ENCODE measurements at regions not wholly inside any gene's neighbourhood (a gene's known extent, or its start where the extent isn't known, plus 50 kb on each side); places are given as distances from the start of the nearest gene placed in this dataset.
A peak's percentile ranks its signal among the peaks of the same experiment; 100 is the strongest.
"Not testable (repeated sequence)": the region's sequence is repeated elsewhere in the genome, so short reads cannot be mapped to it uniquely, and the experiment has no call there.

DNA sequence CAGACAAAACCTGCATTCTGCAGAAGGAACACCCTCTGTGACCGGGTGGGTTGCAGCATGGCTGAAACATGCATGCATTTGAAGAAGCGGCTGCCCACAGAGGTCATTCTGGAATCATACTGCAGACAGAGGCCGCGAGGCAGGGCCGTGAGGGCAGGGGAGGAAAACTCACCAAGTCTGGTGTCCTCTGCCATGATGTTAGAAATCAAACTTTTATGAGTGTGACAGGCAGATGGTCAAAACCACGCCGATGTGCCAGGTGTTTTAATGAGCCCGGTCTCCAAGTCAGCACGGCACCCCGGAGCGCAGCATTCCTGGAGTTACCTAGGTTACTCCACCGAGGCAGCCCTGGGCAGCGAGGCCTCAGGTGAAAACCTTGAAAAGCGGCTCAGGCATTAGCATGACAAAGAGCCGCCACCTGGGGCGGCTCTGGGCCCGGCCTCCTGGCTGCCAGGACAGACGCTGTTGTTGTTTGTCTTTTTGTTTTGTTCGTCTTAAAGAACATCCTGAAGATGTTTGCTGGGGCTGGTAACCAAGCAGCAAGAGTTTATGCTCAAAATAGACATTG is 255.6 kb downstream of the ERMARD start:
- no peak for DNase-seq

- DNase-seq, result no peak
Observed at GRCh38 chr6:170006071-170006899, 254.9 kb downstream of the ERMARD start.

DNA sequence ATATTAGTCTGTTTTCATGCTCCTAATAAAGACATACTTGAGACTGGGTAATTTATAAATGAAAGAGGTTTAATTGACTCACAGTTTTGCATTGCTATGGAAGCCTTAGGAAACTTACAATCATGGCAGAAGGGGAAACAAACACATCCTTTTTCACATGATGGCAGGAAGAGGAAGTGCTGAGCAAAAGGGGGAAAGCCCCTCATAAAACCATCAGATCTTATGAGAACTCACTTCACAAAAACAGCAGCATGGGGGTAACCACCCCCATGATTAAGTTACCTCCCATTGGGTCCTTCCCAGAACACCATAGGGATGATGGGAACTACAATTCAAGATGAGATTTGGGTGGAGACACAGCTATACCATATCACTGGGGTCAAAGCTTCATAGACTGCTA is 254.2 kb downstream of the ERMARD start:
- no peak for DNase-seq

DNA sequence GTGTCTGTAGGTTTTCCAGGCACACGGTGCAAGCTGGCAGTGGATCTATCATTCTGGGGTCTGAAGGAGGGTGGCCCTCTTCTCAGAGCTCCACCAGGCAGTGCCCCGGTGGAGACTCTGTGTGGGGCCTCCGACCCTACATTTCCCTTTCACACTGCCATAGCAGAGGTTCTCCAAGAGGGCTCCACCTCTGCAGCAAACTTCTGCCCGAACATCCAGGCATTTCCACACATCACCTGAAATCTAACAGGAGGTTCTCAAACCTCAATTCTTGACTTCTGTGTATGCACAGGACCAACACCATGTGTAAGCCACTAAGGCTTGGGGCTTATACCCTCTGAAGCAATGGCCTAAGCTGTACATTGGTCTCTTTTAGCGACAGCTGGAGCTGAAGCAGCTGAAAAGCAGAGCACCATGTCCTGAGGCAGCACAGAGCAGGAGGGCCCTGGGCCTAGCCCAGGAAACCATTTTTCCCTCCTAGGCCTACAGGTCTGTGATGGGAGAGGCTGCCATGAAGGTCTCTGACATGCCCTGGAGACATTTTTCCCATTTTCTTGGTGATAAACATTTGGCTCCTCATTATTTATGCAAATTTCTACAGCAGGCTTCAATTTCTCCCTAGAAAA is 253.3 kb downstream of the ERMARD start:
- no peak for DNase-seq

DNA sequence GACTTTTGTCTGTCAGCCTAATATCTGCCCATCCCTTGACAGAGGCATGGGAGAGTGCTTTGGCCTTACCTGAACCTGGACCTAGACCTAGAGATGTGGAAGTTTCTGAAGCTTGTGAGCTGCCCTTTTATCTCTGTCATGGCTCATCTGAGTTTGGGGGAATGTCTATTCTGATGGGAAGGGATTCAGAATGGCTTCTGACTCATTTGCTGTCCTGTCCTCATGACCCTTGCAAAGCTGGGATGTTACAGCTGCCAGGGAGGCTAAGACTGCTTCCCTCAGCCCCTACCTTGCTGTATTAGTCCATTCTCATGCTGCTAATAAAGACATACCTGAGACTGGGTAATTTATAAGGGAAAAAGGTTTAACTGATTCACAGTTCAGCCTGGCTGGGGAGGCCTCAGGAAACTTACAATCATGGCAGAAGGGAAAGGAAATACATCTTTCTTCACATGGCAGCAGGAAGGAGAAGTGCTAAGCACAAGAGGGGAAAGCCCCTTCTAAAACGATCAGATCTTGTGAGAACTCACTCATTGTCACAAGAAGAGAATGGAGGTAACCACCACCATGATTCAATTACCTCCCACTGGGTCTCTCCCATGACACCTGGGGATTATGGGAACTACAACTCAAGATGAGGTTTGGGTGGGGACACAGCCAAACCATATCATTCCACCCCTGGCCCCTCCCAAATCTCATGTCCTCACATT is 252.2 kb downstream of the ERMARD start:
- no peak for DNase-seq

DNA sequence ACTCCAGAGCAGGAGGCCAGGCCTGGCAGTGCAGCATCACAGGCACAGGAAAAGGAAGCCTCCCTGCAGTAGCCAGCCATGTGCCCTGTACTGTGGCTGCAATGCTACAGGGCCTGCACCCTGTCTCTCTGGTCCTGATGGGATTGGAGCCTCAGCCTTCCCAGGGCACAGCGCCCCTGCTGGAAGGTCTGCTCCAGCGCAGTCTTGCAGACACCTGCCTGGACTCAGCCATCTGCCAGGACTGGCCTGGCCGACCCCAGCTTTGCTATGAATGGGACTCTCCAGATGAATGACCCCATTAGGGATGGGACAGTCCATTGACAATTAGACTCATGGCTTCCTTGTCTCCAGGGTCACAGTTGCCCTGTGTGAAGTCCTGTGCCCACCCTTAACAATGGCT is 251.6 kb downstream of the ERMARD start:
- DNase-seq, result no peak

GRCh38 chr6:170001782-170002181 is 250.4 kb downstream of the ERMARD start:
- not testable (repeated sequence) for DNase-seq

GRCh38 chr6:170000071-170000843 is 248.8 kb downstream of the ERMARD start:
- no peak for DNase-seq

- DNase-seq, result no peak
Observed at GRCh38 chr6:169999367-169999766, 247.9 kb downstream of the ERMARD start.

DNA sequence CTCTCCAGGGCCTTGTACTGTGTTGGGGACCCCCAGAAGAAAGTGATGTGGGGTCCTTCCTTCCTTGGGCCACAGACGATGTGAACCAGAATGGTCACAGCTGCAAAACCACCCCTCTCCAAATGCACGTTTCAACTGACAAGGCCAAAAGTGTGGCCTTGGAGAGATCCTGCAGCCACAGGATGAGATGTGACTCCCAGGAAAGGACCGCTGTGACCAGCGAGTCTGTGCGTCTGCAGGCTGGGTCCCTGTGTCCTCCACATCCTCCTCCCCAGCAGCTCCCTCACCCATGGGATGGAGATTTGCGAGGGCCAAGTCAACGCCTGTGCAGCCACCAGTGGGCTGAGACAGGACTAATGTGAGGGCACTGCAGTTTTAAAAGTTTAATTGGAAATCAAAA is 247.0 kb downstream of the ERMARD start:
- DNase-seq, result no peak

DNA sequence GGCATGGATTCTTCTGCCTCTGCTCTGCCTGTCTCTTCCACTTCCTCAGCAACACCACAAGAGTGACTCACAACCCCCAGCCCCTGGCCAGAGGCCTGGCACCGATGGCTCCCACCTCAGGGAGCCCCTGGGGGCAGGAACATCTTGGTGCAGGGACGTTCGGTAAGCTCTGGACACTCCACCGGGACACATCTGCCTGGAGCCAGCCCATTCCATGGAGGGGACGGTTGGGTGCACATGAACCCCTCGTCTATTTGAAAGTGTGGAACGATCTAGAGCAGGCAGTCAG is 246.5 kb downstream of the ERMARD start:
- DNase-seq, result no peak

GRCh38 chr6:169997187-169997929 is 245.9 kb downstream of the ERMARD start:
- no peak for DNase-seq

DNA sequence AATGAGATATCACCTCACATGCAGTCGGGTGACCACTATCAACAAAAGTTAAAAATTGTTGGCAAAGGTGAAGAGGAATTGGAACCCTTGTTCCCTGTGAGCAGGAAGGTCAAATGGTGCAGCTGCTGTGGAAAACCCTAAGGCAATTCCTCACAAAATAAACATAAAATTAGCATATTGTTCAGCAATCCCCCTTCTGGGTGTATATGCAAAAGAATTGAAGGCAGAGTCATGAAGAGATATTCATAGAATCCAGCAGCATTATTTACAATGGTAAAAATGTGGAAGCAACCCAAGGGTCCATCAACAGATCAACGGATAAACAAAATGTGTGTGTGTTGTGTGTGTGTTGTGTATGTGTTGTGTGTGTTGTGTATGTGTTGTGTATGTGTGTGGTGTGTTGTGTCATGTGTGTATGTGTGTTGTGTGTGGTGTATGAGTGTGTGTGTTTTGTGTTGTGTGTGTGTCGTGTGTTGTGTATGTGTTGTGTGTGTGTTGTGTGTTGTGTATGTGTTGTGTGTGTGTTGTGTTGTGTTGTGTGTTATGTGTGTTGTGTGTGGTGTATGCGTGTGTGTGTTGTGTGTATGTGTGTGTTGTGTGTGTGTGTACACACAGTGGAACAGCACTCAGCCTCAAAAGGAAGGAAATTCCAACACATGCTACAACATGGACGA is 245.1 kb downstream of the ERMARD start:
- DNase-seq, result no peak

DNA sequence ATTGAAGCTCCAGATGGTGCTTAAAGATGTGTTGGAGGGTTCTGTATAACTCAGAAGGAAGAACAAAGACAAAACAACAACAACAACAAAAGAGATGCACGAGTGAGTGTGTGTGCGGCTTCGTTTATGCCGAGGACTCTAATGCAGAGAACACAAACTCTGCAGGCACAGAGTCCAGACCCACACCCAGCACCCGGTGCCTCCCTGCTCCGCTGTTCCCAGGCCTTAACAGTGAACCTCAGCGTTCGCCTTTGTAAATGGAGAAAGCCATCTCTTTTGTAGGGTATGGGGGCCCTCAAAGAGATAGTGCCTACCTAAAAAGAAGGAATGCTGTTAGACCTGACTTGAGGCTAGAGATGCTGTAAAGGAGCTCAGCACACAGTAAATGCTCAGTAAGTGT is 243.3 kb downstream of the ERMARD start:
- DNase-seq, result no peak

- no peak for DNase-seq
Observed at GRCh38 chr6:169993861-169994481, 242.5 kb downstream of the ERMARD start.

DNA sequence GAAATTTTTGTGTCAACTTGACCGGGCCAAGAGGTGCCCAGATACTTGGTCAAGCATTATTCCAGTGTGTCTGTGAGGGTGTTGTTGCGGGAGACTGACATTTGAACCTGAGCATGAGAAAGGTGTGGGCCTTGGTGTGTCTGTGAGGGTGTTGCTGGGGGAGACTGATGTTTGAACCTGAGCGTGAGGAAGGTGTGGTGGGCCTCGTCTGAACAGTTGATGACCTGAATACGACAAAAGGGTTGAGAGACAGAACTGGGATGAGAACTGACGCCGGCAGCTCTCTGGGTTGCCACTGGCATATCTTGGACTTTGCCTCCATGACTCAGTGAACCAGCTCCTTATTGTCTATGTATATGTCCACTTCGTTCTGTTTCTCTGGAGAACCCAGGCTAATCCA is 240.5 kb downstream of the ERMARD start:
- no peak for DNase-seq

- no peak for DNase-seq
Observed at GRCh38 chr6:169991031-169991390, 239.6 kb downstream of the ERMARD start.

- peak; percentile 63 for DNase-seq
Observed at GRCh38 chr6:169990095-169991030, 238.9 kb downstream of the ERMARD start.

- no peak for DNase-seq
Observed at GRCh38 chr6:169989594-169989993, 238.2 kb downstream of the ERMARD start.
